PC-3 (cell line): ENCODE measurements at regions not wholly inside any gene's neighbourhood (a gene's known extent, or its start where the extent isn't known, plus 50 kb on each side); places are given as distances from the start of the nearest gene placed in this dataset.

ENCODE experiments used
- ATAC-seq: fragments of 200-7000 bp; cut with Tn5 transposase; 2 replicates; pipeline ENCODE4 v1.9.1; 2020; ENCODE audit warnings: mild to moderate bottlenecking, moderate library complexity
- BruUV-seq: library from RNA; stranded (reverse); fragments of 400-500 nt; replicated peaks from 2 replicates; lab custom pipeline; 2021; lab: Mats Ljungman, UMichigan
- CTCF ChIA-PET: fragments of 300-600 bp; sonication (Branson Sonifier 250); formaldehyde crosslinking; loops from one replicate; lab custom pipeline; 2022; ENCODE audit warnings: antibody characterized with exemption; lab: Charles Lee
- POLR2A ChIA-PET: fragments of 300-600 bp; sonication (Branson Sonifier 250); formaldehyde crosslinking; loops from one replicate; lab custom pipeline; 2022; ENCODE audit warnings: antibody characterized with exemption; ENCODE audit not compliant: unreplicated experiment; lab: Charles Lee
- DNase-seq: peaks from one replicate; pipeline ENCODE4 v3.0.0-alpha.2; 2015
- H2AFZ ChIP-seq: fragments of 300-600 bp; sonication (generic); 2 replicates; pipeline ENCODE4 v1.6.0; 2016; ENCODE audit warnings: antibody characterized with exemption, low read length
- H3F3A ChIP-seq: fragments of 300-600 bp; sonication (generic); one replicate; pipeline ENCODE4 v1.6.0; 2017; ENCODE audit warnings: antibody characterized with exemption, low read length, control low read depth, mild to moderate bottlenecking; ENCODE audit not compliant: unreplicated experiment
- H3K27ac ChIP-seq: fragments of 300-600 bp; sonication (generic); 2 replicates; pipeline ENCODE4 v1.5.1; 2016; ENCODE audit warnings: mild to moderate bottlenecking, low read length
- H3K27me3 ChIP-seq: fragments of 300-600 bp; sonication (generic); 2 replicates; pipeline ENCODE4 v1.6.1; 2016; ENCODE audit warnings: low read length, mixed read lengths
- H3K36me3 ChIP-seq: fragments of 300-600 bp; sonication (generic); 2 replicates; pipeline ENCODE4 v1.6.1; 2016; ENCODE audit warnings: low read depth, mixed run types, low read length, mixed read lengths
- H3K4me1 ChIP-seq: fragments of 300-600 bp; sonication (generic); 2 replicates; pipeline ENCODE4 v1.5.1; 2016; ENCODE audit warnings: low read length; ENCODE audit not compliant: insufficient read depth
- H3K4me2 ChIP-seq: fragments of 300-600 bp; sonication (generic); 2 replicates; pipeline ENCODE4 v1.6.0; 2016; ENCODE audit warnings: low read length
- H3K4me3 ChIP-seq: fragments of 300-600 bp; sonication (generic); 2 replicates; pipeline ENCODE4 v1.5.1; 2016; ENCODE audit warnings: mild to moderate bottlenecking, low read length, mixed read lengths
- H3K79me2 ChIP-seq: fragments of 300-600 bp; sonication (generic); 2 replicates; pipeline ENCODE4 v1.6.1; 2017; ENCODE audit warnings: low read length, mixed read lengths
- H3K9ac ChIP-seq: fragments of 300-600 bp; sonication (generic); 2 replicates; pipeline ENCODE4 v1.6.0; 2016; ENCODE audit warnings: mild to moderate bottlenecking, low read length
- H3K9me2 ChIP-seq: fragments of 300-600 bp; sonication (generic); replicated peaks from 2 replicates; pipeline ENCODE4 v1.6.1; 2016; ENCODE audit warnings: mixed run types, low read length, mixed read lengths
- H3K9me3 ChIP-seq: fragments of 300-600 bp; sonication (generic); 2 replicates; pipeline ENCODE4 v1.6.1; 2016; ENCODE audit warnings: low read length, mixed read lengths
- H4K20me1 ChIP-seq: fragments of 300-600 bp; sonication (generic); 2 replicates; pipeline ENCODE4 v1.6.1; 2016; ENCODE audit warnings: low read length, mixed read lengths
- CTCF ChIP-seq: fragments of 300-600 bp; sonication (generic); conservative IDR thresholded peaks from 2 replicates; pipeline ENCODE4 v1.5.1; 2017; ENCODE audit warnings: antibody characterized with exemption, low read depth, mild to moderate bottlenecking, low read length
- EZH2 ChIP-seq: fragments of 300-600 bp; sonication (generic); IDR thresholded peaks from one replicate; pipeline ENCODE4 v1.6.1; 2017; ENCODE audit warnings: antibody characterized with exemption, mild to moderate bottlenecking, low read length; ENCODE audit not compliant: unreplicated experiment
- EZH2phosphoT487 ChIP-seq: fragments of 300-600 bp; sonication (generic); IDR thresholded peaks from 2 replicates; pipeline ENCODE4 v1.6.1; 2018; ENCODE audit warnings: mild to moderate bottlenecking, antibody characterized with exemption, low read length, borderline replicate concordance
- intact Hi-C: fragments of 100-400 bp; cut with micrococcal nuclease; formaldehyde crosslinking; loops from 2 replicates; pipeline ENCODE4 v1.9.0; 2023

GRCh38 chr15:85879334-85880163 lies 84.8 kb upstream of the KLHL25 start:
- TF ChIP-seq CTCF (no peak), EZH2 (no peak), EZH2phosphoT487 (no peak)
- intact Hi-C loops = no loop called here
- Histone ChIP-seq H3K79me2 (no peaks in the 10 kb centered on the region), H3K27ac (no peak overlapping the region), H3K4me2 (0 out of 2 replicates have a peak overlapping the region, but pooled peaks have one; percentile 19), H2AFZ (no peak overlapping the region), H3K36me3 (no peaks in the 10 kb centered on the region), H4K20me1 (no peaks in the 10 kb centered on the region), H3F3A (no peaks in the 10 kb centered on the region), H3K27me3 (peaks cover 28% of the 10 kb centered on the region), H3K4me3 (no peak overlapping the region), H3K9me3 (no peaks in the 10 kb centered on the region), H3K4me1 (peaks cover 6% of the 10 kb centered on the region; the same call in 1 of the 2 replicates), H3K9me2 (no peaks in the 10 kb centered on the region), H3K9ac (no peak overlapping the region)
- ATAC-seq = no peak
- POLR2A ChIA-PET = no interaction called here
- BruUV-seq = no TSS peak
- CTCF ChIA-PET = no interaction called here
- peak; percentile 7 for DNase-seq

GRCh38 chr15:85880501-85881190 lies 85.9 kb upstream of the KLHL25 start:
- TF ChIP-seq EZH2 (no peak), EZH2phosphoT487 (no peak)
- H3K36me3 ChIP-seq = no peaks in the 10 kb centered on the region
- ATAC-seq (no peak), DNase-seq (no peak)
- no TSS peak for BruUV-seq
- H3K27me3 ChIP-seq = peaks cover 33% of the 10 kb centered on the region
- H3F3A ChIP-seq = no peaks in the 10 kb centered on the region
- no peak overlapping the region for H3K9ac ChIP-seq
- H3K9me2 ChIP-seq = no peaks in the 10 kb centered on the region
- H3K9me3 ChIP-seq = no peaks in the 10 kb centered on the region
- no peak overlapping the region for H3K4me3 ChIP-seq
- ChIA-PET POLR2A (no interaction called here), CTCF (no interaction called here)
- H3K27ac ChIP-seq = no peak overlapping the region
- peaks cover 6% of the 10 kb centered on the region; the same call in 1 of the 2 replicates for H3K4me1 ChIP-seq
- no peaks in the 10 kb centered on the region for H4K20me1 ChIP-seq
- H3K4me2 ChIP-seq = no peak overlapping the region
- intact Hi-C loops = no loop called here
- no peaks in the 10 kb centered on the region for H3K79me2 ChIP-seq
- H2AFZ ChIP-seq = no peak overlapping the region

GRCh38 chr15:85886309-85886811 lies 91.6 kb upstream of the KLHL25 start:
- intact Hi-C loops = no loop called here
- ATAC-seq = no peak
- no peak overlapping the region for H3K27ac ChIP-seq
- no peak overlapping the region for H3K4me3 ChIP-seq
- CTCF ChIA-PET = no interaction called here
- H3F3A ChIP-seq = no peaks in the 10 kb centered on the region
- no TSS peak for BruUV-seq
- POLR2A ChIA-PET = no interaction called here
- H3K4me1 ChIP-seq = no peaks in the 10 kb centered on the region
- H3K9me3 ChIP-seq = no peaks in the 10 kb centered on the region
- DNase-seq = no peak
- H3K79me2 ChIP-seq = no peaks in the 10 kb centered on the region
- H3K9me2 ChIP-seq = no peaks in the 10 kb centered on the region
- no peak overlapping the region for H2AFZ ChIP-seq
- TF ChIP-seq CTCF (no peak), EZH2phosphoT487 (no peak), EZH2 (no peak)
- H4K20me1 ChIP-seq = no peaks in the 10 kb centered on the region
- H3K36me3 ChIP-seq = no peaks in the 10 kb centered on the region
- no peak overlapping the region for H3K4me2 ChIP-seq
- peaks cover 66% of the 10 kb centered on the region for H3K27me3 ChIP-seq
- H3K9ac ChIP-seq = no peak overlapping the region
